Testis (tissue), 2 donors: ENCODE measurements at regions not wholly inside any gene's neighbourhood (a gene's known extent, or its start where the extent isn't known, plus 50 kb on each side); places are given as distances from the start of the nearest gene placed in this dataset.

Experiments
- POLR2A ChIP-seq: fragments of 450-650 bp; IDR thresholded peaks from one replicate; pipeline ENCODE4 v1.6.1; 2017; ENCODE audit warnings: antibody characterized with exemption, mild to moderate bottlenecking, moderate library complexity
- TF ChIP-seq, protein P1 (sequence below), 3 experiments: fragments of 450-650 bp in 2 of 3; fragments of 200-600 bp in 1 of 3; sonication (generic) in 1 of 3; IDR thresholded peaks; one replicate each; pipeline ENCODE4 v1.5.1; 2016 to 2019; ENCODE audit warnings: antibody characterized with exemption in 3 of 3, mild to moderate bottlenecking in 2 of 3, moderate library complexity in 1 of 3

DNA sequence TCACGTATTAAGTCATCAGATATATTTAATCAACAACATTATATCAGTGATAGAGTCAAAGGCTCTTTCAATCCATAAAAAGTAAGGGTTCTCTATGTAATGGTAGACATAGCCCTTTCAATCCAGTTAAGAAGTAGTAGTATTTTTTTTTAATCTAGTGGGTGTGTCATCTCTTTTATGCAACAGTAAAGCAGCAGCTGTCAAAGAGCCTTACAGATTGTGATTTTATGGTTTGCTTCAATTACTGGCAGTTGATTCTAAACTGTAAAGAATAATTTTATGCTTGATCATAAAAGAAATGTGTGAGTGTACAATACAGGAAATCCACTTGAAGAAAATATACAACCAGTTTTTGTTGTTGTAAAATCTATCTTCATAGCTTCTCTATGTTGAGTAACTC, 902.6 kb upstream of the MBL2 start:
- TF ChIP-seq, protein P1, sequence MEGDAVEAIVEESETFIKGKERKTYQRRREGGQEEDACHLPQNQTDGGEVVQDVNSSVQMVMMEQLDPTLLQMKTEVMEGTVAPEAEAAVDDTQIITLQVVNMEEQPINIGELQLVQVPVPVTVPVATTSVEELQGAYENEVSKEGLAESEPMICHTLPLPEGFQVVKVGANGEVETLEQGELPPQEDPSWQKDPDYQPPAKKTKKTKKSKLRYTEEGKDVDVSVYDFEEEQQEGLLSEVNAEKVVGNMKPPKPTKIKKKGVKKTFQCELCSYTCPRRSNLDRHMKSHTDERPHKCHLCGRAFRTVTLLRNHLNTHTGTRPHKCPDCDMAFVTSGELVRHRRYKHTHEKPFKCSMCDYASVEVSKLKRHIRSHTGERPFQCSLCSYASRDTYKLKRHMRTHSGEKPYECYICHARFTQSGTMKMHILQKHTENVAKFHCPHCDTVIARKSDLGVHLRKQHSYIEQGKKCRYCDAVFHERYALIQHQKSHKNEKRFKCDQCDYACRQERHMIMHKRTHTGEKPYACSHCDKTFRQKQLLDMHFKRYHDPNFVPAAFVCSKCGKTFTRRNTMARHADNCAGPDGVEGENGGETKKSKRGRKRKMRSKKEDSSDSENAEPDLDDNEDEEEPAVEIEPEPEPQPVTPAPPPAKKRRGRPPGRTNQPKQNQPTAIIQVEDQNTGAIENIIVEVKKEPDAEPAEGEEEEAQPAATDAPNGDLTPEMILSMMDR (IDR thresholded peaks at IDR 0.05), result no peak
- no peak for TF ChIP-seq POLR2A
